ENCODE measurements at regions not wholly inside any gene's neighbourhood (a gene's known extent, or its start where the extent isn't known, plus 50 kb on each side); places are given as distances from the start of the nearest gene placed in this dataset.

GRCh38 chr2:220224691-220225543, 597.5 kb downstream of the SLC4A3 start:
- DNase-seq (ENCODE audit: low read depth), result peak; percentile 76

GRCh38 chr2:220226076-220226475, 598.6 kb downstream of the SLC4A3 start:
- no peak for DNase-seq (ENCODE audit: low read depth)

- DNase-seq (ENCODE audit: low read depth), result no peak
Measured at GRCh38 chr2:220226546-220226945, 599.1 kb downstream of the SLC4A3 start.

- peak; percentile 76 for DNase-seq (ENCODE audit: low read depth)
Measured at GRCh38 chr2:220227266-220227920, 600.0 kb downstream of the SLC4A3 start.

- DNase-seq (ENCODE audit: low read depth), result peak; percentile 95
Measured at GRCh38 chr2:220228310-220229006, 601.0 kb downstream of the SLC4A3 start.

GRCh38 chr2:220240641-220241040, 613.2 kb downstream of the SLC4A3 start:
- DNase-seq (ENCODE audit: low read depth), result no peak

- DNase-seq (ENCODE audit: low read depth), result no peak
Measured at GRCh38 chr2:220241423-220241822, 614.0 kb downstream of the SLC4A3 start.

GRCh38 chr2:220243571-220243970, 616.1 kb downstream of the SLC4A3 start:
- DNase-seq (ENCODE audit: low read depth), result no peak

- DNase-seq (ENCODE audit: low read depth), result no peak
Measured at GRCh38 chr2:220246386-220246785, 619.0 kb downstream of the SLC4A3 start.

GRCh38 chr2:220247588-220248350, 620.3 kb downstream of the SLC4A3 start:
- DNase-seq (ENCODE audit: low read depth), result no peak

GRCh38 chr2:220259662-220260061, 632.2 kb downstream of the SLC4A3 start:
- no peak for DNase-seq (ENCODE audit: low read depth)

GRCh38 chr2:220263300-220263699, 635.9 kb downstream of the SLC4A3 start:
- no peak for DNase-seq (ENCODE audit: low read depth)

- no peak for DNase-seq (ENCODE audit: low read depth)
Measured at GRCh38 chr2:220269367-220269766, 641.9 kb downstream of the SLC4A3 start.

GRCh38 chr2:220270481-220271070, 643.1 kb downstream of the SLC4A3 start:
- DNase-seq (ENCODE audit: low read depth), result no peak

- no peak for DNase-seq (ENCODE audit: low read depth)
Measured at GRCh38 chr2:220272656-220273055, 645.2 kb downstream of the SLC4A3 start.

GRCh38 chr2:220273082-220273481, 645.7 kb downstream of the SLC4A3 start:
- DNase-seq (ENCODE audit: low read depth), result no peak

GRCh38 chr2:220275454-220275853, 648.0 kb downstream of the SLC4A3 start:
- no peak for DNase-seq (ENCODE audit: low read depth)

GRCh38 chr2:220276741-220277444, 649.5 kb downstream of the SLC4A3 start:
- peak; percentile 55 for DNase-seq (ENCODE audit: low read depth)

- DNase-seq (ENCODE audit: low read depth), result peak; percentile 76
Measured at GRCh38 chr2:220277445-220277975, 650.1 kb downstream of the SLC4A3 start.

- no peak for DNase-seq (ENCODE audit: low read depth)
Measured at GRCh38 chr2:220278022-220278421, 650.6 kb downstream of the SLC4A3 start.

- DNase-seq (ENCODE audit: low read depth), result peak; percentile 51
Measured at GRCh38 chr2:220279372-220279771, 651.9 kb downstream of the SLC4A3 start.
